Breast epithelium (tissue), 4 donors: ENCODE measurements at regions not wholly inside any gene's neighbourhood (a gene's known extent, or its start where the extent isn't known, plus 50 kb on each side); places are given as distances from the start of the nearest gene placed in this dataset.
A peak's percentile ranks its signal among the peaks of the same experiment; 100 is the strongest.

Experiments
- DNase-seq, 2 donors: peaks; one replicate each; pipeline ENCODE4 v3.0.0-alpha.2; 2019; ENCODE audit warnings: low spot score in 2 of 2
- H3K27ac ChIP-seq, 2 donors: fragments of 200-600 bp; sonication (generic) in 1 of 2; one replicate each; pipeline ENCODE4 v1.5.1; 2016 to 2019; ENCODE audit warnings: mild to moderate bottlenecking in 1 of 2
- H3K27me3 ChIP-seq, 2 donors: fragments of 200-600 bp; sonication (generic) in 1 of 2; one replicate each; pipeline versions ENCODE4 v1.5.1 to v1.6.0; 2017 to 2019; ENCODE audit warnings: control low read depth in 1 of 2, mild to moderate bottlenecking in 1 of 2
- H3K36me3 ChIP-seq: fragments of 200-600 bp; one replicate; pipeline ENCODE4 v1.5.1; 2019
- H3K4me1 ChIP-seq, 2 donors: fragments of 200-600 bp; sonication (generic); one replicate each; pipeline ENCODE4 v1.5.1; 2016 to 2019; ENCODE audit warnings: control low read depth in 1 of 2
- H3K4me3 ChIP-seq, 3 donors: fragments of 200-600 bp; sonication (generic); 1 replicate in 2 of 3; 2 replicates in 1 of 3; pipeline ENCODE4 v1.5.1; 2016 to 2019; ENCODE audit warnings: mild to moderate bottlenecking in 3 of 3, moderate library complexity in 2 of 3
- H3K9me3 ChIP-seq, 2 donors: fragments of 200-600 bp; sonication (generic) in 1 of 2; one replicate each; pipeline ENCODE4 v1.5.1; 2016 to 2019; ENCODE audit warnings: control low read depth in 1 of 2
- POLR2A ChIP-seq: fragments of 450-650 bp; IDR thresholded peaks from one replicate; pipeline ENCODE4 v1.6.1; 2016; ENCODE audit warnings: antibody characterized with exemption, mild to moderate bottlenecking, moderate library complexity
- POLR2AphosphoS5 ChIP-seq, 3 donors: sonication (generic); formaldehyde crosslinking; IDR thresholded peaks; one replicate each; pipeline ENCODE4 v1.6.1; 2017; ENCODE audit warnings: antibody characterized with exemption in 3 of 3
- intact Hi-C: fragments of 100-400 bp; cut with DNase I; formaldehyde crosslinking; loops from one replicate; pipeline ENCODE4 v1.15.1; 2023; ENCODE audit warnings: low total_unique reads
- TF ChIP-seq, protein P1 (sequence below), 3 donors: fragments of 450-650 bp; IDR thresholded peaks; one replicate each; pipeline ENCODE4 v1.5.1; 2016 to 2017; ENCODE audit warnings: antibody characterized with exemption in 3 of 3, mild to moderate bottlenecking in 3 of 3, moderate library complexity in 3 of 3

DNA sequence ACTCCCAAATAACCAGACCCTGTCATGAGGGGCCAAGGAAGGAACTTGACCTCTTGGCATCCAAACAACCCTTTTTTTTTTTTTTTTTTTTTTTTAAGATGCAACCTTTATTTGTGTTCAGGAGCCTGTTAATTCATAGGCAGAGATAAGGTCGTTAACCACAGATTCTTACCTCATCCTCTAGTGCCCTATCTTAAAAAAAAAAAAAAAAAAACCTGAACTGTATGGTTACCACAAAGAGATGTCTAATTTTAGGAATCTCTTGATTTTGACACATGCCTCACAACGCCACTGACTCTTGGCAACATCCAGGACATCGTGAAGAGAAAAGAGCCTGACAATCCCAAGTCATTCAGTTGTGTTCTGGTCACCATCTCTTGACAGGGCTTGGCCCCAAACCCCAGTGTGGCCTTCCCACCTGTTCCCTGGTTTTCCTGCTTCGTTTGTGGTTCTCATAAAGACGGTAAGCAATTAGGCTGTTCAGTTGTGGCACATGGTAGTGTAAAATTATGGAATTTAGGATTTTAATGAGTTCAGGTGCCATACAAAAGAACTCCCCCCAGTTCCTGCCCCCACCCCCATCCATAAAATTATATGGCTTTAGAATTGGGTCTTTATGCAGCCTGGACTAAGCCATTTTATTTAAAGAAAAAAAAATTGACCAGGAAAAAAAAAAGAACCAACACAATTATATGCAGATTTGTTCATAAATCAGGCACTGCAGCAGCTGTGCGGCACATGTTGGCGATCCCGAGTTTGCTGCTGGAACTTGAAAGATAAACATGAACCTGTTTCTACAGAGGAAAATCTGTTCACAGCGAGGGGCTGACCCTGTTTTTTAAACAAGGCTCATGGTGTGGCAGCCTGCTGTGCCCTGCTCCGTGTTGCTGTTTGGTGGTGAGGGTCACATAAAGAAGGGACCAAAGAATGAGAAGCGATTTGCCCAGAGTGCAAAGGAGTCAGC is 267.8 kb upstream of the CLINT1 start:
- Histone ChIP-seq H3K36me3 (no peaks in the 10 kb centered on the region), H3K27ac (no peak overlapping the region), H3K9me3 (no peaks in the 10 kb centered on the region), H3K4me3 (no peak overlapping the region), H3K27me3 (no peaks in the 10 kb centered on the region), H3K4me1 (no peaks in the 10 kb centered on the region)
- intact Hi-C loops: no loop called here
- no peak for TF ChIP-seq POLR2A
- TF ChIP-seq POLR2AphosphoS5 (IDR thresholded peaks at IDR 0.05): no peak
- DNase-seq: no peak

DNA sequence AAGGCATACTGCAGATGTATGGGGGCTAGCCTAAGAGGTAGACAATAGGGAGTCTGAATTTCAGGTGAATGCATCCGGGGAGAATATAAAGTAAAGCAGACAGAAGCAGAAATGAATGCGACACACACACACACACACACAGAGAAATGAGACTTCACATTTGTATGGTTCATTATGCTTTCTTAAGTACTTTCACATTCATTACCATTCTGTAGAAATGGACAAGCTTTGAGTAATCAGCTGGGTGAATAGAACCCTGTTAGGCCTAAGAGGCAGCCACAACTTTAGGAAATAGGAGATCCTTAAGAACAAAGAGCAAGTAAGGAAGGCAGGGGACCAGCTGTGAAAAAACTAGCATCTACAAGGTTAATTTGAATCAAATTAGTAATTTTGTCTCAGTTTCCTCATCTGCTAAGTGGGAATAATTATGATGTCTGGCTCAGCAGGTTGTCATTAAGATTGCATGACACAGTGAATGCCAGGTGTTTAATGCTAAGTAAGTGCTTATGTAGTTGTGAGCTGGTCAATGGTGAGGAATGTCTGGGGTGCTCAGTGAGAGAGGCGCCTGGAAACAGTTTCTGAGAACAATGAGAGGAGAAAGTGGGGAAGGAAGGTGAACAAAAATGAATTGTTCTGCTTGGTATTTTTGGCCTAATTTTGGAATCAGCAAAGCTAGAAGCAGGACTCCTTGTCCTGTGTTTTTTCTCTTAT is 265.8 kb upstream of the CLINT1 start:
- Histone ChIP-seq H3K36me3 (no peaks in the 10 kb centered on the region), H3K9me3 (no peaks in the 10 kb centered on the region), H3K27ac (no peak overlapping the region), H3K27me3 (no peaks in the 10 kb centered on the region), H3K4me1 (no peaks in the 10 kb centered on the region), H3K4me3 (no peak overlapping the region)
- no peak for DNase-seq
- TF ChIP-seq POLR2AphosphoS5 (IDR thresholded peaks at IDR 0.05) (no peak), POLR2A (no peak)
- TF ChIP-seq, protein P1, sequence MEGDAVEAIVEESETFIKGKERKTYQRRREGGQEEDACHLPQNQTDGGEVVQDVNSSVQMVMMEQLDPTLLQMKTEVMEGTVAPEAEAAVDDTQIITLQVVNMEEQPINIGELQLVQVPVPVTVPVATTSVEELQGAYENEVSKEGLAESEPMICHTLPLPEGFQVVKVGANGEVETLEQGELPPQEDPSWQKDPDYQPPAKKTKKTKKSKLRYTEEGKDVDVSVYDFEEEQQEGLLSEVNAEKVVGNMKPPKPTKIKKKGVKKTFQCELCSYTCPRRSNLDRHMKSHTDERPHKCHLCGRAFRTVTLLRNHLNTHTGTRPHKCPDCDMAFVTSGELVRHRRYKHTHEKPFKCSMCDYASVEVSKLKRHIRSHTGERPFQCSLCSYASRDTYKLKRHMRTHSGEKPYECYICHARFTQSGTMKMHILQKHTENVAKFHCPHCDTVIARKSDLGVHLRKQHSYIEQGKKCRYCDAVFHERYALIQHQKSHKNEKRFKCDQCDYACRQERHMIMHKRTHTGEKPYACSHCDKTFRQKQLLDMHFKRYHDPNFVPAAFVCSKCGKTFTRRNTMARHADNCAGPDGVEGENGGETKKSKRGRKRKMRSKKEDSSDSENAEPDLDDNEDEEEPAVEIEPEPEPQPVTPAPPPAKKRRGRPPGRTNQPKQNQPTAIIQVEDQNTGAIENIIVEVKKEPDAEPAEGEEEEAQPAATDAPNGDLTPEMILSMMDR (IDR thresholded peaks at IDR 0.05): no peak
- intact Hi-C loops: no loop called here

DNA sequence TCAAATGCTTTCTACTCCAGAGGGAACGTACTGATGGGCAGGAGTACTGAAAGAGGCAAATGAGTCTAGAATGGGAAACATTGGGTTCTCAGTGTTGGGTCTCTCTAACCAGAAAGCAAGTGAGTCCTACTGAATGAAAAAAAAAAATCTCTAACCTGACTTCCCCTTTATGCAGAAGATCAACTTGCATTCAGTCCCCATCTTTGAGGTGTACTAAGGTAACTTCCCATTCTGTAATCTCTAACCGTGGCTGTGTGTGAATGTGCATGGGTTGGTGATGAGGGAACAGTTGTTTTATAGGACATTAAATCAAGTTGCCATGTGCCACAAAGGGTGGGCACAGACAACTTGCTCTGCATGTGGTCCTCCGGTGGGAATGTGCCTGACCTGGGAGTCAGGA is 264.6 kb upstream of the CLINT1 start:
- no peak for DNase-seq
- intact Hi-C loops: no loop called here
- H3K9me3 ChIP-seq: no peaks in the 10 kb centered on the region
- H3K4me1 ChIP-seq: no peaks in the 10 kb centered on the region
- H3K27ac ChIP-seq: no peak overlapping the region
- H3K36me3 ChIP-seq: no peaks in the 10 kb centered on the region
- H3K4me3 ChIP-seq: no peak overlapping the region
- H3K27me3 ChIP-seq: no peaks in the 10 kb centered on the region
- TF ChIP-seq POLR2A (no peak), POLR2AphosphoS5 (IDR thresholded peaks at IDR 0.05) (no peak)
- TF ChIP-seq, protein P1 (IDR thresholded peaks at IDR 0.05): no peak

DNA sequence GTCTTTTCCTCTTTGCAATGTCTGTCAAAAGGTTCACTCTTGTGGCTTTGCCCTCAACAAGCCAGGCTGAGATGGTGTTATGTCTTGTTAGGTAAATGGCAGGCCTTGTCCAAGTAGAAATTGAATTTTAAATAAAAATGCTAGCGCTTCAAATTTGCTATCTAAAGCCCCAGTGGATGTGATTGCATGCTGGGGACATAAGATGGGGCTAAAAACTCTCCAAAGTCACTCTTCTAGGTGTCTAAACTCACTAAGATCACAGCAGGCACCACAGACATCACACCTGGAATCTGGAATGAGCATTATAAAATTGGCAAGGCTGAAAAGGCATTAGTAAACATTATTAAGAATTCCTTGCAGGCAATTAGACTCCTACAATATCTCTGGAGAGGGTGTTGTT is 262.7 kb upstream of the CLINT1 start:
- Histone ChIP-seq H3K27me3 (no peaks in the 10 kb centered on the region), H3K4me1 (no peaks in the 10 kb centered on the region), H3K9me3 (no peaks in the 10 kb centered on the region), H3K27ac (no peak overlapping the region), H3K4me3 (no peak overlapping the region), H3K36me3 (no peaks in the 10 kb centered on the region)
- no peak for TF ChIP-seq POLR2AphosphoS5 (IDR thresholded peaks at IDR 0.05)
- TF ChIP-seq POLR2A: no peak
- TF ChIP-seq, protein P1 (IDR thresholded peaks at IDR 0.05): no peak
- DNase-seq: no peak
- intact Hi-C loops: no loop called here

DNA sequence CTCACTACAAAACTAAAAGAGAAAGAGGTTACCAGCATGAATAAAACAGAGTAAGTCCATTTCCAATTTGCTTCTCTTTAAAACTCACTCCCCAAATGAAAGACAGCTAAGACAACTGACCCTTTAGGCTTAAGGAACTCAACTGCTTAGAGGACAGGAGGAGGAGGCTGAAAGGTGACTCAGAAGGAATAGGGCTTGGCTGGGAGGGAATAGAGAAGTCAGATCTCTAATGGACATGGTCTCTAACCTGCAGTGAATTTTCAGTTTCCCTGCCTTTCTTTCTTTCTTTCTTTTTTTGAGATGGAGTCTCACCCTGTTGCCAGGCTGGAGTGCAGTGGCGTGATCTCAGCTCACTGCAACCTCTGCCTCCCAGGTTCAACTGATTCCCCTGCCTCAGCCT is 261.8 kb upstream of the CLINT1 start:
- intact Hi-C loops: no loop called here
- Histone ChIP-seq H3K36me3 (no peaks in the 10 kb centered on the region), H3K27me3 (no peaks in the 10 kb centered on the region), H3K4me1 (no peaks in the 10 kb centered on the region), H3K9me3 (no peaks in the 10 kb centered on the region), H3K27ac (peak overlapping the region in 1 of 2 donors; percentile 32), H3K4me3 (no peak overlapping the region)
- TF ChIP-seq POLR2A (no peak), POLR2AphosphoS5 (IDR thresholded peaks at IDR 0.05) (no peak)
- no peak for DNase-seq
